ENCODE measurements at regions not wholly inside any gene's neighbourhood (a gene's known extent, or its start where the extent isn't known, plus 50 kb on each side); places are given as distances from the start of the nearest gene placed in this dataset.

DNA sequence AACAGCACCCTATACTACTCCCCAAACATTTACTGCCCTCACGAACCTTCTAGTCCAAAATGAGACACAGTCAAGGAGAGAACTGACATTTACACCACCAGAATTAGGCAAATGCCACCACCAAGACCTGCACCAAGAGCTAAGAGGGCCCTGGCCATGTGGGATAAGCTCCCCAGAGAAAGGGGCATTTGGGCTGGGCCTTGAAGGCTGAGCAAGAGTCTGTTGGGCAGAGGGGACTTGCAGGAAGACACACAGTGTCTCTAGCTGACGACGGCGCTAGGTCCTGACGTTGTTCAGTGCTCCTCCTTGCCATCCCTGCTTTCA is 326.4 kb upstream of the ZMIZ1 start:
- H3K4me1 ChIP-seq (ENCODE audit: insufficient read depth, low read length), result no peaks in the 10 kb centered on the region
- intact Hi-C loops (cut with micrococcal nuclease), result no loop called here
- BruUV-seq (replicated peaks), result no TSS peak
- CTCF ChIA-PET, result interaction anchor here (0.6 kb wide), 1 partner anchor 222 kb away, joined by 3 read pairs; no protein-coding TSS in a partner anchor
- H3K9me2 ChIP-seq (replicated peaks; ENCODE audit: low read length), result no peaks in the 10 kb centered on the region
- no peaks in the 10 kb centered on the region for H3F3A ChIP-seq (ENCODE audit: low read length, unreplicated experiment)
- POLR2A ChIA-PET (ENCODE audit: unreplicated experiment), result no interaction called here
- H3K27ac ChIP-seq (ENCODE audit: low read length), result no peak overlapping the region
- peaks cover 44% of the 10 kb centered on the region for H3K27me3 ChIP-seq (ENCODE audit: low read length)
- H3K36me3 ChIP-seq (ENCODE audit: low read depth, low read length), result no peaks in the 10 kb centered on the region
- H3K9ac ChIP-seq (ENCODE audit: low read length), result no peak overlapping the region
- DNase-seq, result no peak
- H3K79me2 ChIP-seq (ENCODE audit: low read length), result no peaks in the 10 kb centered on the region
- ATAC-seq, result no peak
- no peak overlapping the region for H3K4me3 ChIP-seq (ENCODE audit: low read length)
- H3K4me2 ChIP-seq (ENCODE audit: low read length), result no peak overlapping the region
- H2AFZ ChIP-seq (ENCODE audit: low read length), result no peak overlapping the region
- H4K20me1 ChIP-seq (ENCODE audit: low read length), result no peaks in the 10 kb centered on the region
- TF ChIP-seq EZH2 (IDR thresholded peaks at IDR 0.05; ENCODE audit: low read length, unreplicated experiment) (no peak), EZH2phosphoT487 (IDR thresholded peaks at IDR 0.05; ENCODE audit: borderline replicate concordance, low read length) (no peak)
- TF ChIP-seq, protein P1, sequence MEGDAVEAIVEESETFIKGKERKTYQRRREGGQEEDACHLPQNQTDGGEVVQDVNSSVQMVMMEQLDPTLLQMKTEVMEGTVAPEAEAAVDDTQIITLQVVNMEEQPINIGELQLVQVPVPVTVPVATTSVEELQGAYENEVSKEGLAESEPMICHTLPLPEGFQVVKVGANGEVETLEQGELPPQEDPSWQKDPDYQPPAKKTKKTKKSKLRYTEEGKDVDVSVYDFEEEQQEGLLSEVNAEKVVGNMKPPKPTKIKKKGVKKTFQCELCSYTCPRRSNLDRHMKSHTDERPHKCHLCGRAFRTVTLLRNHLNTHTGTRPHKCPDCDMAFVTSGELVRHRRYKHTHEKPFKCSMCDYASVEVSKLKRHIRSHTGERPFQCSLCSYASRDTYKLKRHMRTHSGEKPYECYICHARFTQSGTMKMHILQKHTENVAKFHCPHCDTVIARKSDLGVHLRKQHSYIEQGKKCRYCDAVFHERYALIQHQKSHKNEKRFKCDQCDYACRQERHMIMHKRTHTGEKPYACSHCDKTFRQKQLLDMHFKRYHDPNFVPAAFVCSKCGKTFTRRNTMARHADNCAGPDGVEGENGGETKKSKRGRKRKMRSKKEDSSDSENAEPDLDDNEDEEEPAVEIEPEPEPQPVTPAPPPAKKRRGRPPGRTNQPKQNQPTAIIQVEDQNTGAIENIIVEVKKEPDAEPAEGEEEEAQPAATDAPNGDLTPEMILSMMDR (conservative IDR thresholded peaks at IDR 0.05; ENCODE audit: low read depth, low read length), result no peak
- H3K9me3 ChIP-seq (ENCODE audit: low read length), result no peaks in the 10 kb centered on the region

DNA sequence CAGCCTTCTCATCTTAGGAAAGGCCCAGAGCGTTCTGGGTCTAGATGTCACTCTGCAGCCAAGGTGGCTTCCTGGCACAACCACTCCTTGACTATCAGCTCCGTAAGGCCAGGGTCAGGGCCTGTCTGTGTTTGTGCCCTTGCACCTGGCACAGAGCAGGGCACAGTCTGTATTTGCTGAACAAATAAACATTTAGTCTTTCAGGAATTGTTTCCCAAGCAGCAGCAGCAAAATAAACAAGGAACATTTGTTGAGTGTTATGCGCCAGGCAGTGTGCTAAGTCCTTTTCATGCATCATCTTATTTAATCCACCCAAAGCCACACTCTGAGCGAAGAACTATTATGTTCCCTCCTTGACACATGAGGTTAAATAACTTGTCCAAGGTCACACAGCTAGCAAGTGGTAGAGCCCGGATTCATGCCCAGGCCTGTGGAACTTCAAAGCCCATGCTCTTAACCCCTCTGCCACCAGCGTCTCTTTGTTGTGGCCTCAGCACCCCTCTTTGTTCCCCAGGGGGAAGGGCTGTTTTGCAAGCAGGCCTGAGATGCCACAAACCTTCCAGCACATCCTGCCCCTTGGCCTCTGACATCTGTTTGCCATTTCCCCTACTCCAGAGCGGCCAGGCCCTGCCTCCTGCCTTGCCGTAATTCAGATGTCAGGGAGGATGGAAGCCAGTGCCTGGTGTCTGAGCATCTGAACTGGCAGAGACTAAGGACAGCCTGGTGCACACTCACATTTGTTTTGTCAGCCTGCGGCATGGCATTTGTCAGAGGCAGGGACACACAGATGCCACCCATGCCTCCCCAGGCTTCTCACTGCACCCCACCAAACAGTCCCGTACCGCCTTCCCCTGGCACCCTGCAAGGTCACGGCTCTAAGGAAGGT is 325.8 kb upstream of the ZMIZ1 start:
- POLR2A ChIA-PET (ENCODE audit: unreplicated experiment), result no interaction called here
- no peak overlapping the region for H3K27ac ChIP-seq (ENCODE audit: low read length)
- no peaks in the 10 kb centered on the region for H3F3A ChIP-seq (ENCODE audit: low read length, unreplicated experiment)
- H3K9me2 ChIP-seq (replicated peaks; ENCODE audit: low read length), result no peaks in the 10 kb centered on the region
- H3K4me3 ChIP-seq (ENCODE audit: low read length), result no peak overlapping the region
- no peaks in the 10 kb centered on the region for H4K20me1 ChIP-seq (ENCODE audit: low read length)
- CTCF ChIA-PET, result interaction anchor here (0.6 kb wide), 1 partner anchor 222 kb away, joined by 3 read pairs; no protein-coding TSS in a partner anchor
- TF ChIP-seq, protein P1 (conservative IDR thresholded peaks at IDR 0.05; ENCODE audit: low read depth, low read length), result no peak
- TF ChIP-seq EZH2phosphoT487 (IDR thresholded peaks at IDR 0.05; ENCODE audit: borderline replicate concordance, low read length) (no peak), EZH2 (IDR thresholded peaks at IDR 0.05; ENCODE audit: low read length, unreplicated experiment) (no peak)
- no peaks in the 10 kb centered on the region for H3K79me2 ChIP-seq (ENCODE audit: low read length)
- ATAC-seq (no peak), DNase-seq (no peak)
- H3K9me3 ChIP-seq (ENCODE audit: low read length), result no peaks in the 10 kb centered on the region
- intact Hi-C loops (cut with micrococcal nuclease), result no loop called here
- H2AFZ ChIP-seq (ENCODE audit: low read length), result no peak overlapping the region
- H3K36me3 ChIP-seq (ENCODE audit: low read depth, low read length), result no peaks in the 10 kb centered on the region
- H3K27me3 ChIP-seq (ENCODE audit: low read length), result peaks cover 38% of the 10 kb centered on the region
- no peak overlapping the region for H3K9ac ChIP-seq (ENCODE audit: low read length)
- no peaks in the 10 kb centered on the region for H3K4me1 ChIP-seq (ENCODE audit: insufficient read depth, low read length)
- no TSS peak for BruUV-seq (replicated peaks)
- H3K4me2 ChIP-seq (ENCODE audit: low read length), result no peak overlapping the region

GRCh38 chr10:78744056-78744455 is 324.7 kb upstream of the ZMIZ1 start:
- no peaks in the 10 kb centered on the region for H4K20me1 ChIP-seq (ENCODE audit: low read length)
- peaks cover 27% of the 10 kb centered on the region for H3K27me3 ChIP-seq (ENCODE audit: low read length)
- POLR2A ChIA-PET (ENCODE audit: unreplicated experiment), result no interaction called here
- no TSS peak for BruUV-seq (replicated peaks)
- TF ChIP-seq EZH2phosphoT487 (IDR thresholded peaks at IDR 0.05; ENCODE audit: borderline replicate concordance, low read length) (no peak), EZH2 (IDR thresholded peaks at IDR 0.05; ENCODE audit: low read length, unreplicated experiment) (no peak)
- TF ChIP-seq, protein P1 (conservative IDR thresholded peaks at IDR 0.05; ENCODE audit: low read depth, low read length), result no peak
- no peak overlapping the region for H3K27ac ChIP-seq (ENCODE audit: low read length)
- no peaks in the 10 kb centered on the region for H3K79me2 ChIP-seq (ENCODE audit: low read length)
- H3K36me3 ChIP-seq (ENCODE audit: low read depth, low read length), result no peaks in the 10 kb centered on the region
- no peaks in the 10 kb centered on the region for H3K9me3 ChIP-seq (ENCODE audit: low read length)
- no peak overlapping the region for H2AFZ ChIP-seq (ENCODE audit: low read length)
- no peaks in the 10 kb centered on the region for H3K9me2 ChIP-seq (replicated peaks; ENCODE audit: low read length)
- H3K4me2 ChIP-seq (ENCODE audit: low read length), result no peak overlapping the region
- H3F3A ChIP-seq (ENCODE audit: low read length, unreplicated experiment), result no peaks in the 10 kb centered on the region
- intact Hi-C loops (cut with micrococcal nuclease), result no loop called here
- no peak overlapping the region for H3K9ac ChIP-seq (ENCODE audit: low read length)
- ATAC-seq, result no peak
- DNase-seq, result no peak
- CTCF ChIA-PET, result interaction anchor here (0.6 kb wide), 1 partner anchor 446 kb away, joined by 3 read pairs; no protein-coding TSS in a partner anchor
- H3K4me3 ChIP-seq (ENCODE audit: low read length), result no peak overlapping the region
- no peaks in the 10 kb centered on the region for H3K4me1 ChIP-seq (ENCODE audit: insufficient read depth, low read length)

Data from PC-3 (cell line).